Kidney (tissue), 13 donors: ENCODE measurements at regions not wholly inside any gene's neighbourhood (a gene's known extent, or its start where the extent isn't known, plus 50 kb on each side); places are given as distances from the start of the nearest gene placed in this dataset.
A peak's percentile ranks its signal among the peaks of the same experiment; 100 is the strongest.

ENCODE experiments used
- DNase-seq, 5 donors: peaks; one replicate each; pipeline ENCODE4 v3.0.0-alpha.2; 2013 to 2020
- FAIRE-seq: peaks from 2 replicates; lab custom pipeline; 2012; peaks lifted over from hg19 to GRCh38; lab: Jason Lieb, UNC
- H3K27ac ChIP-seq, 2 donors: one replicate each; pipeline ENCODE4 v1.7.0; 2013; ENCODE audit warnings: low read depth in 2 of 2, low read length in 2 of 2, inconsistent platforms in 1 of 2
- H3K27me3 ChIP-seq: one replicate; pipeline ENCODE4 v1.7.1; 2013; ENCODE audit warnings: low read length, inconsistent platforms; ENCODE audit not compliant: control insufficient read depth, insufficient read depth
- H3K36me3 ChIP-seq, 3 donors: one replicate each; pipeline versions ENCODE4 v1.7.0 to v1.7.1; 2013; ENCODE audit warnings: low read length in 3 of 3, control low read depth in 1 of 3, inconsistent platforms in 1 of 3; ENCODE audit not compliant: insufficient read depth in 3 of 3, control insufficient read depth in 2 of 3
- H3K4me1 ChIP-seq, 3 donors: one replicate each; pipeline versions ENCODE4 v1.7.0 to v1.7.1; 2013; ENCODE audit warnings: low read length in 3 of 3, inconsistent platforms in 1 of 3, low read depth in 1 of 3; ENCODE audit not compliant: control insufficient read depth in 2 of 3, insufficient read depth in 2 of 3
- H3K4me3 ChIP-seq, 3 donors: one replicate each; pipeline versions ENCODE4 v1.7.0 to v1.8.1; 2013; ENCODE audit warnings: low read length in 3 of 3, control low read depth in 1 of 3, inconsistent platforms in 1 of 3
- H3K9ac ChIP-seq, 3 donors: one replicate each; pipeline versions ENCODE4 v1.7.0 to v1.7.1; 2013; ENCODE audit warnings: low read length in 3 of 3, control low read depth in 1 of 3, inconsistent platforms in 1 of 3
- H3K9me3 ChIP-seq, 3 donors: one replicate each; pipeline versions ENCODE4 v1.7.0 to v1.7.1; 2013; ENCODE audit warnings: low read length in 3 of 3, control low read depth in 1 of 3, inconsistent platforms in 1 of 3; ENCODE audit not compliant: control insufficient read depth in 2 of 3, insufficient read depth in 1 of 3
- intact Hi-C: fragments of 100-400 bp; cut with DNase I; formaldehyde crosslinking; loops from one replicate; pipeline ENCODE4 v1.11.1; 2022
- TF ChIP-seq, protein P1 (sequence below): IDR thresholded peaks from 3 replicates; pipeline ENCODE4 v1.5.1; 2012; ENCODE audit warnings: mild to moderate bottlenecking, moderate library complexity, borderline replicate concordance; ENCODE audit not compliant: insufficient read depth; ENCODE audit errors: extremely low read depth
- donor health status: control.
- donor health status: control.
- donor health status: control.
- donor health status: control.
- donor health status: control.
- donor health status: DM: yes; HTN: yes; CAD: no.
- donor health status: Normal renal cell carcinoma (clear cell type).

- peak in 2 of 5 donors; percentile 29 to 43 for DNase-seq
- Histone ChIP-seq H3K27me3 (no peaks in the 10 kb centered on the region), H3K9me3 (no peaks in the 10 kb centered on the region), H3K4me3 (no peak overlapping the region), H3K27ac (no peak overlapping the region), H3K36me3 (no peaks in the 10 kb centered on the region), H3K9ac (no peak overlapping the region), H3K4me1 (peaks cover 0 to 2% (median 0%) of the 10 kb centered on the region in 3 donors)
- intact Hi-C loops = no loop called here
- TF ChIP-seq, protein P1, sequence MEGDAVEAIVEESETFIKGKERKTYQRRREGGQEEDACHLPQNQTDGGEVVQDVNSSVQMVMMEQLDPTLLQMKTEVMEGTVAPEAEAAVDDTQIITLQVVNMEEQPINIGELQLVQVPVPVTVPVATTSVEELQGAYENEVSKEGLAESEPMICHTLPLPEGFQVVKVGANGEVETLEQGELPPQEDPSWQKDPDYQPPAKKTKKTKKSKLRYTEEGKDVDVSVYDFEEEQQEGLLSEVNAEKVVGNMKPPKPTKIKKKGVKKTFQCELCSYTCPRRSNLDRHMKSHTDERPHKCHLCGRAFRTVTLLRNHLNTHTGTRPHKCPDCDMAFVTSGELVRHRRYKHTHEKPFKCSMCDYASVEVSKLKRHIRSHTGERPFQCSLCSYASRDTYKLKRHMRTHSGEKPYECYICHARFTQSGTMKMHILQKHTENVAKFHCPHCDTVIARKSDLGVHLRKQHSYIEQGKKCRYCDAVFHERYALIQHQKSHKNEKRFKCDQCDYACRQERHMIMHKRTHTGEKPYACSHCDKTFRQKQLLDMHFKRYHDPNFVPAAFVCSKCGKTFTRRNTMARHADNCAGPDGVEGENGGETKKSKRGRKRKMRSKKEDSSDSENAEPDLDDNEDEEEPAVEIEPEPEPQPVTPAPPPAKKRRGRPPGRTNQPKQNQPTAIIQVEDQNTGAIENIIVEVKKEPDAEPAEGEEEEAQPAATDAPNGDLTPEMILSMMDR = no peak
- FAIRE-seq = peak; percentile 77
Observed at GRCh38 chr13:104008541-104009435, 942.6 kb upstream of the SLC10A2 start.

DNA sequence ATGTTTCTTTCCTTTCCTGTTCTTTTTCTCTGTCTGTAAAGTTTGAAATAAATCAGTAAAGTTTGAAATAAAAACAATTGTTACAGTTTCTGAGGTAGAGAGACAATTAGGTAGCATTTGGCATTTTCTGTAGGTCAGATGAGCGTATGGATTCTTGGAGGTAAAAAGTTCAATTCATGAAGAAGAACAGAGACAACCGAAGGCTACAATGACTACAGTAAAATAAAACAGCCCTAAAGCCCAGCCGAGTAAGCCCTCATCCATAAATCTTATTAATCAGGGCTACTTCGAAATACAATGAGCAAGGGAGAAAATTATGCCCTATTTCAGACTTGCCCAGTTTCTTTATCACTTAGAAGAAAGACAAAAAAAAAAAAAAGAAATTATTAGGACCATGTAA lies 941.9 kb upstream of the SLC10A2 start:
- H3K27ac ChIP-seq = no peak overlapping the region
- TF ChIP-seq, protein P1 = no peak
- H3K27me3 ChIP-seq = no peaks in the 10 kb centered on the region
- H3K9me3 ChIP-seq = no peaks in the 10 kb centered on the region
- H3K4me3 ChIP-seq = no peak overlapping the region
- intact Hi-C loops = no loop called here
- H3K4me1 ChIP-seq = peaks cover 0 to 2% (median 0%) of the 10 kb centered on the region in 3 donors
- DNase-seq (peak in 1 of 5 donors; percentile 10), FAIRE-seq (no peak)
- no peaks in the 10 kb centered on the region for H3K36me3 ChIP-seq
- H3K9ac ChIP-seq = no peak overlapping the region

DNA sequence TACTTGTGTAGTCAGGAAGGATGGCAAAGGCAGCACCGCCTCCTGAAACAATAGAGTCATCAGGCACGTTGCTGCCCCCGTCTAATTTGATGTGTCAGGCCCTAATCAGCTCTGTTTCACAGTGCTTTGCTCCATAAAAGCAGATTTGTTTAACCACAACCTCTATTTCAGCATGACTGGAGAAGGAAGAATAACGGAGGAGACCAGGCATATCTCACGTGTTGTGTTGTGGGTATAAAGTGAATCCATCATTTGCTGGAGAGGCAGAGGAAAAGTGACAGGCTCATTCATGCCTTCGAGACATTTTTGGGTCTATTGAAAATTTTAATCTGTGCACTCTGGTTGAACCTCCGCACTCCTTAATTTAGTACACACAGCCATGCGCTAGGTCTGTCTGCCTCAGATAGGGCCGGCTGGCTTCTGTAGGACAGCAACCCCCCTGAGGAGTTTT lies 940.4 kb upstream of the SLC10A2 start:
- H3K9me3 ChIP-seq = no peaks in the 10 kb centered on the region
- H3K4me3 ChIP-seq = no peak overlapping the region
- no peaks in the 10 kb centered on the region for H3K4me1 ChIP-seq
- DNase-seq (peak in 4 of 5 donors; percentile 23 to 62 (median 48)), FAIRE-seq (no peak)
- H3K27me3 ChIP-seq = no peaks in the 10 kb centered on the region
- peak overlapping the region in 1 of 3 donors; percentile 8 for H3K9ac ChIP-seq
- intact Hi-C loops = no loop called here
- TF ChIP-seq, protein P1 = no peak
- H3K27ac ChIP-seq = no peak overlapping the region
- no peaks in the 10 kb centered on the region for H3K36me3 ChIP-seq
